CD4-positive, alpha-beta T cell (primary cell): ENCODE measurements at regions not wholly inside any gene's neighbourhood (a gene's known extent, or its start where the extent isn't known, plus 50 kb on each side); places are given as distances from the start of the nearest gene placed in this dataset.

Source experiments
- ATAC-seq: fragments of 200-7000 bp; cut with Tn5 transposase; one replicate; pipeline ENCODE4 v1.10.0; 2022; ENCODE audit warnings: mild to moderate bottlenecking; ENCODE audit not compliant: poor library complexity
- CTCF ChIA-PET: fragments of 350-600 bp; sonication (Branson Sonifier 250); formaldehyde crosslinking; loops from one replicate; lab custom pipeline; 2021; ENCODE audit warnings: antibody characterized with exemption, inconsistent platforms; lab: Charles Lee
- POLR2A ChIA-PET: fragments of 350-600 bp; sonication (Branson Sonifier 250); formaldehyde crosslinking; loops from one replicate; lab custom pipeline; 2021; ENCODE audit warnings: antibody characterized with exemption, inconsistent platforms; lab: Charles Lee
- DNase-seq, 14 experiments: peaks; one replicate each; pipeline ENCODE4 v3.0.0-alpha.2; 2013 to 2020; ENCODE audit warnings: mixed read lengths in 2 of 14
- H3K27ac ChIP-seq, 2 donors: one replicate each; pipeline versions ENCODE4 v1.5.1 to v1.7.0; 2013; ENCODE audit warnings: low read length in 2 of 2, low read depth in 1 of 2, mild to moderate bottlenecking in 1 of 2
- H3K27me3 ChIP-seq, 2 experiments: 1 replicate in 1 of 2; 2 replicates in 1 of 2; pipeline versions ENCODE4 v1.6.1 to v1.7.0; 2013; ENCODE audit warnings: low read length in 2 of 2, control low read depth in 1 of 2, mild to moderate bottlenecking in 1 of 2, moderate library complexity in 1 of 2; ENCODE audit not compliant: insufficient read depth in 2 of 2, control insufficient read depth in 1 of 2
- H3K36me3 ChIP-seq: one replicate; pipeline ENCODE4 v1.6.1; 2013; ENCODE audit warnings: low read length, control low read depth; ENCODE audit not compliant: insufficient read depth
- H3K4me1 ChIP-seq: one replicate; pipeline ENCODE4 v1.6.1; 2013; ENCODE audit warnings: low read length, control low read depth; ENCODE audit not compliant: insufficient read depth
- H3K4me3 ChIP-seq: one replicate; pipeline ENCODE4 v1.5.1; 2013; ENCODE audit warnings: mild to moderate bottlenecking, low read length, moderate library complexity
- H3K9me3 ChIP-seq, 2 experiments: 1 replicate in 1 of 2; 2 replicates in 1 of 2; pipeline versions ENCODE4 v1.6.1 to v1.7.0; 2013; ENCODE audit warnings: low read length in 2 of 2, mild to moderate bottlenecking in 2 of 2, control low read depth in 1 of 2, moderate library complexity in 1 of 2; ENCODE audit not compliant: control insufficient read depth in 1 of 2, insufficient read depth in 1 of 2
- H3K27ac Mint-ChIP-seq: one replicate; pipeline ENCODE4 v1.8.0; 2020; ENCODE audit warnings: mixed read lengths
- H3K27me3 Mint-ChIP-seq: one replicate; pipeline ENCODE4 v1.8.0; 2021; ENCODE audit warnings: mixed read lengths
- H3K36me3 Mint-ChIP-seq: one replicate; pipeline ENCODE4 v1.8.0; 2021; ENCODE audit warnings: low read depth, mixed read lengths
- H3K4me1 Mint-ChIP-seq: one replicate; pipeline ENCODE4 v1.8.0; 2021; ENCODE audit warnings: low read depth, mixed read lengths
- H3K4me3 Mint-ChIP-seq: one replicate; pipeline ENCODE4 v1.8.0; 2020; ENCODE audit warnings: mild to moderate bottlenecking, mixed read lengths
- H3K9me3 Mint-ChIP-seq: one replicate; pipeline ENCODE4 v1.8.0; 2020; ENCODE audit warnings: mixed read lengths
- CTCF ChIP-seq: fragments of 200-600 bp; IDR thresholded peaks from one replicate; pipeline ENCODE4 v1.8.0; 2022; ENCODE audit warnings: antibody characterized with exemption, mild to moderate bottlenecking
- intact Hi-C, 2 experiments: fragments of 100-400 bp; cut with DNase I in 1 of 2; cut with micrococcal nuclease in 1 of 2; formaldehyde crosslinking; loops; one replicate each; pipeline versions ENCODE4 v1.15.1 to v1.9.0; 2023 to 2025; cut with DNase I, micrococcal nuclease

GRCh38 chr4:19256823-19257222 is 994.9 kb upstream of the SLIT2 start:
- CTCF ChIA-PET, result no interaction called here
- Mint-ChIP-seq H3K4me3 (no peak overlapping the region), H3K27ac (no peak overlapping the region), H3K27me3 (no peaks in the 10 kb centered on the region), H3K4me1 (no peaks in the 10 kb centered on the region), H3K36me3 (no peaks in the 10 kb centered on the region), H3K9me3 (peaks cover 12% of the 10 kb centered on the region)
- Histone ChIP-seq H3K36me3 (no peaks in the 10 kb centered on the region), H3K27me3 (no peaks in the 10 kb centered on the region), H3K4me3 (no peak overlapping the region), H3K27ac (no peak overlapping the region), H3K4me1 (no peaks in the 10 kb centered on the region), H3K9me3 (peaks cover 3 to 4% of the 10 kb centered on the region in 2 experiments)
- ATAC-seq (no peak), DNase-seq (no peak)
- no peak for TF ChIP-seq CTCF
- intact Hi-C loops, result no loop called here
- POLR2A ChIA-PET, result no interaction called here

- CTCF ChIA-PET, result no interaction called here
- no peak for TF ChIP-seq CTCF
- no peak for ATAC-seq
Observed at GRCh38 chr4:19254486-19254885, 997.2 kb upstream of the SLIT2 start.

GRCh38 chr4:19248023-19248422 is 1003.7 kb upstream of the SLIT2 start:
- ChIA-PET POLR2A (no interaction called here), CTCF (no interaction called here)
- H3K36me3 Mint-ChIP-seq, result no peaks in the 10 kb centered on the region
- no peak overlapping the region for H3K27ac Mint-ChIP-seq
- Histone ChIP-seq H3K4me3 (no peak overlapping the region), H3K36me3 (no peaks in the 10 kb centered on the region), H3K9me3 (peaks cover 0 to 11% of the 10 kb centered on the region in 2 experiments), H3K4me1 (no peaks in the 10 kb centered on the region), H3K27ac (no peak overlapping the region), H3K27me3 (no peaks in the 10 kb centered on the region)
- H3K27me3 Mint-ChIP-seq, result no peaks in the 10 kb centered on the region
- no peak overlapping the region for H3K4me3 Mint-ChIP-seq
- intact Hi-C loops, result no loop called here
- no peak for ATAC-seq
- no peak for DNase-seq
- H3K9me3 Mint-ChIP-seq, result peaks cover 19% of the 10 kb centered on the region
- no peak for TF ChIP-seq CTCF
- no peaks in the 10 kb centered on the region for H3K4me1 Mint-ChIP-seq

More at GRCh38 chr4:19254486-19254885, 997.2 kb upstream of the SLIT2 start:
- Mint-ChIP-seq H3K9me3 (peaks cover 17% of the 10 kb centered on the region), H3K36me3 (no peaks in the 10 kb centered on the region), H3K4me3 (no peak overlapping the region), H3K27me3 (no peaks in the 10 kb centered on the region), H3K27ac (no peak overlapping the region), H3K4me1 (no peaks in the 10 kb centered on the region)
- intact Hi-C loops, result no loop called here
- no peaks in the 10 kb centered on the region for H3K4me1 ChIP-seq
- no peaks in the 10 kb centered on the region for H3K27me3 ChIP-seq
- H3K36me3 ChIP-seq, result no peaks in the 10 kb centered on the region
- peaks cover 4 to 8% of the 10 kb centered on the region in 2 experiments for H3K9me3 ChIP-seq
- H3K27ac ChIP-seq, result no peak overlapping the region
- no peak for DNase-seq
- no peak overlapping the region for H3K4me3 ChIP-seq
- POLR2A ChIA-PET, result no interaction called here
